GM18511 (cell line): ENCODE measurements at regions not wholly inside any gene's neighbourhood (a gene's known extent, or its start where the extent isn't known, plus 50 kb on each side); places are given as distances from the start of the nearest gene placed in this dataset.
"Not testable (repeated sequence)": the region's sequence is repeated elsewhere in the genome, so short reads cannot be mapped to it uniquely, and the experiment has no call there.

Experiments
- ATAC-seq: cut with Tn5 transposase; IDR thresholded peaks from one replicate; pipeline ENCODE4 v1.9.1; 2021; ENCODE audit warnings: mild to moderate bottlenecking, moderate library complexity; ENCODE audit not compliant: unreplicated experiment

DNA sequence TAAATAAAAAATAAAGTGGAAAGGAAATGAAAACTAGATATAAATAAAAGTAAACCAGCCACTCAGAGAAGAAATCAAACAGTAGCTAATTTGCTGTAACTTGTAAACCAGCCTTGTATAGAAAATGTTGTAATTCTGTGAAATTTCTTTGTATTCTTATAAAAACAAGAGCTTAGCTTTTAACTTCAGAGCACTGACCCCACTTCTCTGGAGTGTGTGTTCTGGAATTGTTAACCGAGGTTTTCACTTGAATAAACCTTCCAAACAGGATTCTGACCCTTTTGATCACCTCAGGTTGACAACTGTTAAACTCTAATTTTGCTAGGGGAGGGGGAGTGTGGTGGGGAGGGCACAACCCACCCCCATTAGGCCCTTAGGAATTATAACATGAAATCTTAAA, 151.9 kb upstream of the TRIM24 start:
- ATAC-seq = no peak

DNA sequence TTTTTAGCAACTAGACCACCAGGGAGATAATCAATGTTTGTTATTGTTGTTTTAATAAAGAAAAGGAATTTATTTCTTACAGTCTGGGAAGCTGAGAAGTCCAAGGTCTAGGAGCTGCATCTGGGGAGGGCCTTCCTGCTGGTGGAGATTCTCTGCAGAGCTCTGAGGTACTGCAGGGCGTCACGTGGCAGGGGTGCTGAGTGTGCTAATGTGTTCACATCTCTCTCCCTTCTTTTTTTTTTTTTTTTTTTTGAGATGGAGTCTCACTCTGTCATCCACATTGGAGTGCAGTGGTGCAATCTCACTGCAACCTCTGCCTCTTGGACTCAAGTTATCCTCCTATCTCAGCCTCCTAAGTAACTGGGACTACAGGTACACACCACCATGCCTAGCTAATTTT, 150.9 kb upstream of the TRIM24 start:
- no peak for ATAC-seq

DNA sequence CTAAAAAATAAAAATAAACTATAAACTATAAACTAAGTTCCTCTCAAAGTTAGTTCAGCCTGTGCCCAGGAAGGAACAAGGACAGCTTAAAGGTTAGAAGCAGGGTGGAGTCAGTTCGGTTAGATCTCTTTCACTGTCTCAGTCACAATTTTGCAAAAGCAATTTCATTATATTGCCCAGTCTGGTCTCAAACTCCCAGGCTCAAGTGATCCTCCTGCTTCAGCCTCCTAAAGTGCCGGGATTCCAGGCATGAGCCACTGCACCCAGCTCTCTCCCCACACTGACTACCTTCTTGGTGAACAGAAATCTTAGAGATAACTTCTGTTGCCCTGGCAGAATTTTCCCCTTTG, 146.3 kb upstream of the TRIM24 start:
- ATAC-seq = no peak

GRCh38 chr7:138316421-138317043, 143.5 kb upstream of the TRIM24 start:
- ATAC-seq = peak; percentile 98

DNA sequence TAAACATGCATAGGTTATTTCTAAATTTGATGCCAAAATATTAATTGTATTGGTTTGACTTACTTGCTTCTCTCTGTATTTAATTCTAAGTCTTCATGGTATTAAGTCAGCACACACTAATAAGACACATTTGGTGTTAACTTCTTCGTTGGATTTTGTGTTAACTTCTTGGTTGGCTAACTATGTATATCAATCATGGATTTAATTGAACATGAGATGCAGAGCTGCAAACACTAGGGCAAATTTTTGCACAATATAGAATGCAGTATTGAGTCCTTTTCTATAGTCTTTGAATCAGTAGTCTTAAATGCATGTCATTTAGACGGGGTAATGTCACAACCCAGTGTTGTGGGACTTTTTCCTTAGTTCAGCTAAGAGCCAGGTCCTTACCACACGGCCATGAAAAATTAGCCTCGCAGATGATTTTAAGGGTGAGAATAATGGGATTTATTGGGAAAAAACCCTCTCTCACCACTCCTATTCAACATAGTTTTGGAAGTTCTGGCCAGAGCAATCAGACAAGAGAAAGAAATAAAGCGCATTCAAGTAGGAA, 142.9 kb upstream of the TRIM24 start:
- no peak for ATAC-seq

- no peak for ATAC-seq
Observed at GRCh38 chr7:138324941-138325340, 135.1 kb upstream of the TRIM24 start.

GRCh38 chr7:138325434-138325833, 134.6 kb upstream of the TRIM24 start:
- ATAC-seq = no peak

DNA sequence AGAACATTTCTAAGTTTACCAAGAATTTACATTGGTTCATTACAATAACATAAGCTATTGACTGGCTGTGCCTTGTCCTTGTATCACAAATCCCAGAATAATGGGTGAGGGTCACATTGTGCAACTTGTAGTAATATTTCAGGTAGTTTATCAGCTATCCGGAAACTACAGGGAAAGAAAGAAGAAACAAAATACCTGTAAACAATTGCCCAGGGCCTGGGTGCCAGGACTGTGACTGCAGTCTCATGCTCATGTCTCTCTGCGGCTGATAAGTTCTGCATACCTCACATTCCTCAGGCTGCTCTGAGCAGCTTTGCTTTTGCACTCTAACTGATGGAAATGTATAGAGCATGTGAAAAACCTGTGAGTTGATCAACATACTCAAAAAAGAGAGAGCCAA, 131.8 kb upstream of the TRIM24 start:
- no peak for ATAC-seq

DNA sequence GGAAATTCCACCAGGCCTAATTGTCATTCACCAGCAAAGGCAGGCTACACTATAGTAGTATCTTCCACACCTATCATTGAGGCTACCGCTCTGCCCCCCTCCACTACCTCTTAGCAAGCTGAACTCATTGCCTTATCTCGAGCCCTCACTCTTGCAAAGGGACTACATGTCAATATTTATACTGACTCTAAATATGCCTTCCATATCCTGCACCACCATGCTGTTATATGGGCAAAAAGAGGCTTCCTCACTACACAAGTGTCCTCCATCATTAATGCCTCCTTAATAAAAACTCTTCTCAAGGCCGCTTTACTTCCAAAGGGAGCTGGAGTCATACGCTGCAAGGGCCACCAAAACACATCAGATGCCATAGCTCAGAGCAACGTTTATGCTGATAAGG, 127.2 kb upstream of the TRIM24 start:
- not testable (repeated sequence) for ATAC-seq

GRCh38 chr7:138338361-138338760, 121.7 kb upstream of the TRIM24 start:
- ATAC-seq = no peak

GRCh38 chr7:138339229-138339628, 120.8 kb upstream of the TRIM24 start:
- not testable (repeated sequence) for ATAC-seq

DNA sequence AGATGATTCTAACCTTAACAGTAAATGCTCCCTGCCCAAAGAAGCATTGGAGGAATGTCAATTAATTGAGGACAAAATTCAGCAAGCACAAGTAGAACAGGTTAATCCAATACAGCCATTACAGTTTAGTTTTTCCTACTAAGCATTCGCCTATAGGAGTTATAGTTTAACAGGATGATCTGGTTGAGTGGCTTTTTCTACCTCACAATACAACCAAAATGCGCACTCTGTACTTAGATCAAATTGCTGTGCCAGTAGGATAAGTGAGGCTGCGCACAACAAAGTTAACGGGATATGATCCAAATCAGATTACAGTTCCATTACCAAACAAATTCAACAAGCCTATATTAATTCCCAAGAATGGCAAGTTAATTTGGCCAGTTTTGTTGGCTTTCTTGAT, 117.1 kb upstream of the TRIM24 start:
- no peak for ATAC-seq

GRCh38 chr7:138345567-138345966, 114.5 kb upstream of the TRIM24 start:
- ATAC-seq = no peak

DNA sequence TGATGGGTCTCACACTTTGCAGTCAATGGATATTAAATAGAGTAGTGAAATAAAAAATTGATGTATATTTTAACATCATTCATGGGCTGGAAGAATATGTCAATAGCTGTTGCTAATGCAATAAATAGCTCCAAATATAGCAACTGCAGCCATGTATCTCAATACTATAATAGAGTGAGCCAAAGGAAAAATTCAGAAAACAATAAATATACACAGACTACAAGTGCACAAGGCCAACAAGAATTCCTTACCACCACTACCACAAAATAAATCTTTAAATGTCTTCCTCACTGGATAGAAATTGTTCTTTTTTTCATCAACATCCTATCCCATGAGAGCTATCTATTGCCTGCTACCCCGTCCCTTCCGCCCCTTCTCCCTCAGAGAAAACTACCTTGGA, 113.1 kb upstream of the TRIM24 start:
- ATAC-seq = no peak

DNA sequence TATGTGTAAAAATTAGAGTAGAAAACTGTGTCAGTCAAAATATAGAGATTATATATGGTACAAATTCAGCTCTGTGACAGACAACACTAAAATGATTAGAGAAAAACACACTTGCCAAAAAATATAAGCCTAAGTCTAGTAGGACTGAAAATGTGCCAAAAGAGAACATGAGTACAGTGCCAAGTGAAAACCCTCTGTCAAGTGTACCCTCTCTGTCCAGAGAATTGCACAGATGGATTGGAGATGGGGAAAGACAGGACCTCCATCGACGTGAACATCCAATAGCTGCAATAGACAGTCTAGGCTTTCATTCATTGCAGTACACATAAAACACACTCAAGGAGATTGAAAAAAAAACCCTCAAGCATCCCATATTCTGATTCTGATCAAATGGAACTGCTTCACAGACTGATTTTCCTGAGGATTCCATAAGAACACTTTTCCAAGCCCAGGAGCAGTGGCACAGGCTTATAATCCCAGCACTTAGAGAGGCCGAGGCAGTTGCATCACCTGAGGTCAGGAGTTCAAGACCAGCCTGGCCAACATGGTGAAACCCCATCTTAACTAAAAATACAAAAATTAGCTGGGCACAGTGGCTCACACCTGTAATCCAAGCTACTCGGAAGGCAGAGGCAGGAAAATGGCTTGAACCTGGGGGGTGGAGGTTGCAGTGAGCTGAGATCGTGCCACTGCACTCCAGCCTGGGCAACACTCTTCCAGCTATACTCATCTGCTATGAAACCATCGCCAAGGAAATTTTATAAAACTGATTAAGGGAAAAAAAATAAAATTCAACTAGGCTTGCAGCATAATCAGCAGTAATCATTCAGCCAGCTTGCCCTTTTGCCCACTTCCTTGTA, 110.0 kb upstream of the TRIM24 start:
- ATAC-seq = no peak

GRCh38 chr7:138350701-138351357, 109.2 kb upstream of the TRIM24 start:
- ATAC-seq = no peak

GRCh38 chr7:138352570-138353461, 107.2 kb upstream of the TRIM24 start:
- no peak for ATAC-seq

DNA sequence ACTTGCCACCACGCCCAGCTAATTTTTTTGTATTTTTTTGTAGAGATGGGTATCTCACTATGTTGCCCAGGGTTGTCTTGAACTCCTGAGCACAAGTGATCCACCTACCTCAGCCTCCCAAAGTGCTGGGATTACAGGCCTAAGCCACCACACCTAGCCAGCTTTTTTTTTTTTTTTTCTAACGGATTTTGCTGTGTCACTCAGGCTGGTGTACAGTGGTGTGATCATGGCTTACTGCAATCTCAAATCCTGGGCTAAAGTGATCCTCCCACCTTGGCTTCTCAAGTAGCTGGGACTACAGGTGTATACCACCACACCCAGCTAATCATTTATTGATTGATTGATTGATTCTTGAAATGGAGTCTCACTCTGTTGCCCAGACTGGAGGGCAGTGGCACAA, 106.0 kb upstream of the TRIM24 start:
- ATAC-seq = no peak

GRCh38 chr7:138355254-138355653, 104.8 kb upstream of the TRIM24 start:
- ATAC-seq = no peak

DNA sequence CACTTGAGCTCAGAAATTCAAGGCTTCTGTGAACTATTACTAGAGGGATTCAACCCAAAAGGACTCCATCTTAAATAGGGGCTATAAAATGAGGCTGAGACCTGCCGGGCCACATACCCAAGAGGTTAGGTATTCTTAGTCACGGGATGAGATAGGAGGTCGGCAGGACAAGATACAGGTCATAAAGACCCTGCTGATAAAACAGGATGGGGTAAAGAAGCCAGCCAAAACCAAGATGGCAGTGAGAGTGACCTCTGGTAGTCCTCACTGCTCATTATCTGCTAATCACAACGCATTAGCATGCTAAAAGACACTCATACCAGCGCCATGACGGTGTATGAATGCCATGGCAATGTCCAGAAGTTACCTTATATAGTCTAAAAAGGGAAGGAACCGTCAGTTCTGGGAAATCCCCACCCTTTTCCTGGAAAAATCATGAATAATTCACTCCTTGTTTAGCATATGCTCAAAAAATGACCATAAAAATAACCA, 101.2 kb upstream of the TRIM24 start:
- ATAC-seq = no peak
